ENCODE measurements at regions not wholly inside any gene's neighbourhood (a gene's known extent, or its start where the extent isn't known, plus 50 kb on each side); places are given as distances from the start of the nearest gene placed in this dataset.

DNA sequence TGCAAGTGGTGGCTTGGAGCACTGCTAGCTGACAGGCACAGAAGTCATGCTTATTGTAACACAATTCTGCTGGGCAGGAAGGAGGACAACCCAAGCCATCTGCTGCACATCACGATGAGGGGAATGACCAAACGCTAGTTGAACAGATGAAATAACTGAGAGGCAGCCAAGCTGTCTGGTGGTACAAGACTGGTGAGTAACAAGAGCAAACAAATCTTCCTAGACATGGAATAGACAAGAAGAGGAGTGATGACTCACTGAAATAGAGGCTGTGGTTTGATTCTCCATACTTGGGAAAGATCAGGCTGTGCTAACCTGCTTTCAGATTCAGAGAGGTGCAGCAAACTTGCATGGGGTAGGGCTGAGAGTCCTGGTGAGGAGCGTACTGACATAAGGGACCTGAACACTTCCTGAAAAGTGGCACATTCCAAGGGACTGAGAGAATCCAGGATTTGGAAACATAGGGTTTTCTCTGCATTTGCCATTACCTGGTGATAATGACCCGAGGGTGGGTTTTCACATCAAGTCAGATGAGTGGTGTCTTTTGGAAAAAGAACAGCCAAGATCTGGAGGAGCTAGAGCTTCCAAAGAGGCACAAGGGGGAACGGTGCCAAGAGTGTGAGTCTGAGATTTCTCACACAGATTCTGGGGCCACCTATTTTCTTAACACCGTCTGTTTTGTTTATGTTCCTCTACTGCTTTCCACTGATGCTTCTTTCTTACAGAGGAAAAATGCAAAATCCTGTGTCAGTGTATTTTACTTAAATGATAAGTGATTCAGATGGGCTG lies 60.0 kb downstream of the PRL start:
- no peak for TF ChIP-seq RARB (CRISPR knock-in tag; IDR thresholded peaks at IDR 0.05)
- peak; percentile 72; the same call in 1 of the 2 replicates for TF ChIP-seq TOX (CRISPR knock-in tag; IDR thresholded peaks at IDR 0.05; ENCODE audit: borderline replicate concordance)
- ATAC-seq, result peak; percentile 96
